Astrocyte (in vitro differentiated cells and primary cell): ENCODE measurements at regions not wholly inside any gene's neighbourhood (a gene's known extent, or its start where the extent isn't known, plus 50 kb on each side); places are given as distances from the start of the nearest gene placed in this dataset.

Source experiments
- DNase-seq: peaks from one replicate; pipeline ENCODE4 v3.0.0-alpha.2; 2010; ENCODE audit warnings: low read depth
- FAIRE-seq: peaks from 2 replicates; lab custom pipeline; 2011; peaks lifted over from hg19 to GRCh38; lab: Jason Lieb, UNC
- H2AFZ ChIP-seq: 2 replicates; pipeline ENCODE4 v1.6.0; 2012; ENCODE audit warnings: low read depth, low read length, inconsistent platforms
- H3K27ac ChIP-seq: 2 replicates; pipeline ENCODE4 v1.5.1; 2011; ENCODE audit warnings: low read depth, low read length, inconsistent platforms
- H3K27me3 ChIP-seq: 2 replicates; pipeline ENCODE4 v1.6.0; 2011; ENCODE audit warnings: low read length, inconsistent platforms; ENCODE audit not compliant: insufficient read depth
- H3K36me3 ChIP-seq: 2 replicates; pipeline ENCODE4 v1.5.1; 2011; ENCODE audit warnings: low read length, inconsistent platforms; ENCODE audit not compliant: insufficient read depth
- H3K4me1 ChIP-seq: 2 replicates; pipeline ENCODE4 v1.5.1; 2011; ENCODE audit warnings: low read length, inconsistent platforms; ENCODE audit not compliant: insufficient read depth
- H3K4me2 ChIP-seq: 2 replicates; pipeline ENCODE4 v1.6.0; 2012; ENCODE audit warnings: low read length, inconsistent platforms
- H3K4me3 ChIP-seq: 2 replicates; pipeline ENCODE4 v1.5.1; 2011; ENCODE audit warnings: low read depth, mild to moderate bottlenecking, low read length, inconsistent platforms; ENCODE audit not compliant: insufficient read depth
- H3K79me2 ChIP-seq: 2 replicates; pipeline ENCODE4 v1.6.0; 2012; ENCODE audit warnings: mild to moderate bottlenecking, low read length, inconsistent platforms; ENCODE audit not compliant: insufficient read depth
- H3K9ac ChIP-seq: 2 replicates; pipeline ENCODE4 v1.6.0; 2012; ENCODE audit warnings: mild to moderate bottlenecking, low read length, inconsistent platforms
- H3K9me3 ChIP-seq: 2 replicates; pipeline ENCODE4 v1.5.1; 2012; ENCODE audit warnings: low read depth, mild to moderate bottlenecking, low read length, inconsistent platforms; ENCODE audit not compliant: insufficient read depth
- H4K20me1 ChIP-seq: 2 replicates; pipeline ENCODE4 v1.6.0; 2012; ENCODE audit warnings: low read length, inconsistent platforms; ENCODE audit not compliant: insufficient read depth
- H3K27ac Mint-ChIP-seq: one replicate; pipeline ENCODE4 v1.8.0; 2021; ENCODE audit warnings: mild to moderate bottlenecking, mixed read lengths; ENCODE audit not compliant: unreplicated experiment
- H3K27me3 Mint-ChIP-seq: one replicate; pipeline ENCODE4 v1.8.0; 2021; ENCODE audit warnings: low read depth, mixed read lengths; ENCODE audit not compliant: unreplicated experiment
- H3K36me3 Mint-ChIP-seq: one replicate; pipeline ENCODE4 v1.8.0; 2021; ENCODE audit warnings: low read depth, mixed read lengths; ENCODE audit not compliant: unreplicated experiment
- H3K4me1 Mint-ChIP-seq: one replicate; pipeline ENCODE4 v1.8.0; 2021; ENCODE audit warnings: low read depth, mixed read lengths; ENCODE audit not compliant: unreplicated experiment
- H3K4me3 Mint-ChIP-seq: one replicate; pipeline ENCODE4 v1.8.0; 2021; ENCODE audit warnings: mild to moderate bottlenecking, moderate library complexity, mixed read lengths; ENCODE audit not compliant: unreplicated experiment
- H3K9me3 Mint-ChIP-seq: one replicate; pipeline ENCODE4 v1.8.0; 2021; ENCODE audit warnings: mild to moderate bottlenecking, mixed read lengths; ENCODE audit not compliant: unreplicated experiment
- EZH2 ChIP-seq: IDR thresholded peaks from 2 replicates; pipeline ENCODE4 v1.6.1; 2012; ENCODE audit warnings: mild to moderate bottlenecking, low read length, inconsistent platforms; ENCODE audit not compliant: insufficient read depth
- TF ChIP-seq, protein P1 (sequence below): IDR thresholded peaks from 2 replicates; pipeline ENCODE4 v1.5.1; 2011; ENCODE audit warnings: low read depth, mild to moderate bottlenecking, inconsistent platforms, low read length, moderate library complexity; ENCODE audit not compliant: insufficient read depth

DNA sequence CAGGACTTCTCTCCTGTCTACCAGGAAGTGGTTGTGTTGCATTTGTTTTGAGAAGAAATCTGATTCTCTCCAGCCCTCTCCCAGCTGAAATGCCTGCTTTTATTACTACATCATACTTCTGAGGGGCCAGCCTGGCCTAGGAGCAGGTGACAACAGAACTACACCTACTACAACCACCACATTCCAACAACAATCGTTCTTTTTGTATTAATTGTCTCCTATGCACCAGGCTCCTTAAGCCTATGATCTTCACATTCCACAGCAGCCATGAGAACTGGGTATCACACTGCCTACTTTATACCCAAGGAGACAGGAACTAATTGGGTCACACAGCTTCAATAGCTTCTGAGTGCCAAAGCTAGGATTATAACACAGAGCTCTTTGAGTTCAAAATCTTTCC is 167.7 kb downstream of the TDRD15 start:
- no peak overlapping the region for H3K27ac Mint-ChIP-seq
- H3K79me2 ChIP-seq, result no peaks in the 10 kb centered on the region
- no peak for DNase-seq
- H4K20me1 ChIP-seq, result no peaks in the 10 kb centered on the region
- H3K9me3 Mint-ChIP-seq, result no peaks in the 10 kb centered on the region
- FAIRE-seq, result no peak
- H3K27me3 ChIP-seq, result no peaks in the 10 kb centered on the region
- no peak overlapping the region for H3K9ac ChIP-seq
- H3K27me3 Mint-ChIP-seq, result no peaks in the 10 kb centered on the region
- no peaks in the 10 kb centered on the region for H3K36me3 ChIP-seq
- no peak for TF ChIP-seq EZH2
- TF ChIP-seq, protein P1, sequence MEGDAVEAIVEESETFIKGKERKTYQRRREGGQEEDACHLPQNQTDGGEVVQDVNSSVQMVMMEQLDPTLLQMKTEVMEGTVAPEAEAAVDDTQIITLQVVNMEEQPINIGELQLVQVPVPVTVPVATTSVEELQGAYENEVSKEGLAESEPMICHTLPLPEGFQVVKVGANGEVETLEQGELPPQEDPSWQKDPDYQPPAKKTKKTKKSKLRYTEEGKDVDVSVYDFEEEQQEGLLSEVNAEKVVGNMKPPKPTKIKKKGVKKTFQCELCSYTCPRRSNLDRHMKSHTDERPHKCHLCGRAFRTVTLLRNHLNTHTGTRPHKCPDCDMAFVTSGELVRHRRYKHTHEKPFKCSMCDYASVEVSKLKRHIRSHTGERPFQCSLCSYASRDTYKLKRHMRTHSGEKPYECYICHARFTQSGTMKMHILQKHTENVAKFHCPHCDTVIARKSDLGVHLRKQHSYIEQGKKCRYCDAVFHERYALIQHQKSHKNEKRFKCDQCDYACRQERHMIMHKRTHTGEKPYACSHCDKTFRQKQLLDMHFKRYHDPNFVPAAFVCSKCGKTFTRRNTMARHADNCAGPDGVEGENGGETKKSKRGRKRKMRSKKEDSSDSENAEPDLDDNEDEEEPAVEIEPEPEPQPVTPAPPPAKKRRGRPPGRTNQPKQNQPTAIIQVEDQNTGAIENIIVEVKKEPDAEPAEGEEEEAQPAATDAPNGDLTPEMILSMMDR, result no peak
- H3K4me1 Mint-ChIP-seq, result peaks cover 29% of the 10 kb centered on the region
- H3K4me2 ChIP-seq, result no peak overlapping the region
- H3K9me3 ChIP-seq, result no peaks in the 10 kb centered on the region
- H3K4me3 Mint-ChIP-seq, result no peak overlapping the region
- no peaks in the 10 kb centered on the region for H3K4me1 ChIP-seq
- H3K27ac ChIP-seq, result no peak overlapping the region
- H2AFZ ChIP-seq, result no peak overlapping the region
- H3K36me3 Mint-ChIP-seq, result no peaks in the 10 kb centered on the region
- H3K4me3 ChIP-seq, result no peak overlapping the region

DNA sequence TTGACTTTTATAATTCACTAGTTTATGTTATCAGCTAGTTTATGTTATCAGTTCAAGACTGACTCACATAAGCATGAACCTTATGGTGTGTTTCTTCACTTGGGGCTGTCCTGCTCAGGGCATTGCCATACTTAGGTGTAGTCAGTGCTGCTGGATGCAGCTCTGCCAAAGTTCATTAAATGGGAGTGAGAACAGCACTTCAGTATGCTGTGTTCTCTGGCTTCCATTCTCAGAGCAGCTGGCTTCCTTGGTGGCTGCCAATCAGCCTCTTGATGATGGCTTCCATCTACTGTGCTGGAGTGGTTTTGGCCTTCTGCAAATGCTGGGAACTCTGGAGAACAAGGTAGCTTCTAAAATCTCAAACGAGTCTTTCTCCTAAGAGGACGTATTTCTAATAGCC is 170.7 kb downstream of the TDRD15 start:
- Mint-ChIP-seq H3K27me3 (peaks cover 4% of the 10 kb centered on the region), H3K4me1 (peaks cover 19% of the 10 kb centered on the region), H3K4me3 (no peak overlapping the region), H3K9me3 (no peaks in the 10 kb centered on the region), H3K27ac (no peak overlapping the region), H3K36me3 (no peaks in the 10 kb centered on the region)
- no peaks in the 10 kb centered on the region for H3K9me3 ChIP-seq
- no peak overlapping the region for H3K9ac ChIP-seq
- H3K36me3 ChIP-seq, result no peaks in the 10 kb centered on the region
- no peaks in the 10 kb centered on the region for H3K4me1 ChIP-seq
- no peaks in the 10 kb centered on the region for H3K27me3 ChIP-seq
- no peak overlapping the region for H3K4me3 ChIP-seq
- no peak overlapping the region for H3K27ac ChIP-seq
- H4K20me1 ChIP-seq, result no peaks in the 10 kb centered on the region
- FAIRE-seq (no peak), DNase-seq (no peak)
- TF ChIP-seq, protein P1, result no peak
- no peak for TF ChIP-seq EZH2
- no peak overlapping the region for H2AFZ ChIP-seq
- H3K4me2 ChIP-seq, result no peak overlapping the region
- no peaks in the 10 kb centered on the region for H3K79me2 ChIP-seq

- no peak for DNase-seq
- FAIRE-seq, result no peak
Observed at GRCh38 chr2:21299411-21299810, 175.6 kb downstream of the TDRD15 start.

More at GRCh38 chr2:21299411-21299810, 175.6 kb downstream of the TDRD15 start:
- H3K4me3 ChIP-seq, result no peak overlapping the region
- H2AFZ ChIP-seq, result no peak overlapping the region
- H3K36me3 Mint-ChIP-seq, result no peaks in the 10 kb centered on the region
- no peaks in the 10 kb centered on the region for H4K20me1 ChIP-seq
- H3K27me3 ChIP-seq, result no peaks in the 10 kb centered on the region
- H3K27me3 Mint-ChIP-seq, result peaks cover 4% of the 10 kb centered on the region
- no peak overlapping the region for H3K27ac Mint-ChIP-seq
- H3K36me3 ChIP-seq, result no peaks in the 10 kb centered on the region
- no peak overlapping the region for H3K9ac ChIP-seq
- peaks cover 5% of the 10 kb centered on the region for H3K4me1 Mint-ChIP-seq
- TF ChIP-seq, protein P1, result no peak
- no peak for TF ChIP-seq EZH2
- no peaks in the 10 kb centered on the region for H3K79me2 ChIP-seq
- no peaks in the 10 kb centered on the region for H3K4me1 ChIP-seq
- no peaks in the 10 kb centered on the region for H3K9me3 Mint-ChIP-seq
- no peak overlapping the region for H3K27ac ChIP-seq
- no peaks in the 10 kb centered on the region for H3K9me3 ChIP-seq
- no peak overlapping the region for H3K4me2 ChIP-seq
- H3K4me3 Mint-ChIP-seq, result no peak overlapping the region
